ENCODE measurements at regions not wholly inside any gene's neighbourhood (a gene's known extent, or its start where the extent isn't known, plus 50 kb on each side); places are given as distances from the start of the nearest gene placed in this dataset.

- no peak; the same call in 2 of the 3 replicates for ATAC-seq
- TF ChIP-seq ZFP30 (CRISPR knock-in tag; IDR thresholded peaks at IDR 0.05): no peak
- no peak for TF ChIP-seq SNAI2 (CRISPR knock-in tag; IDR thresholded peaks at IDR 0.05)
- TF ChIP-seq PPARA (CRISPR knock-in tag; IDR thresholded peaks at IDR 0.05; ENCODE audit: borderline replicate concordance): no peak
- TF ChIP-seq, protein P1, sequence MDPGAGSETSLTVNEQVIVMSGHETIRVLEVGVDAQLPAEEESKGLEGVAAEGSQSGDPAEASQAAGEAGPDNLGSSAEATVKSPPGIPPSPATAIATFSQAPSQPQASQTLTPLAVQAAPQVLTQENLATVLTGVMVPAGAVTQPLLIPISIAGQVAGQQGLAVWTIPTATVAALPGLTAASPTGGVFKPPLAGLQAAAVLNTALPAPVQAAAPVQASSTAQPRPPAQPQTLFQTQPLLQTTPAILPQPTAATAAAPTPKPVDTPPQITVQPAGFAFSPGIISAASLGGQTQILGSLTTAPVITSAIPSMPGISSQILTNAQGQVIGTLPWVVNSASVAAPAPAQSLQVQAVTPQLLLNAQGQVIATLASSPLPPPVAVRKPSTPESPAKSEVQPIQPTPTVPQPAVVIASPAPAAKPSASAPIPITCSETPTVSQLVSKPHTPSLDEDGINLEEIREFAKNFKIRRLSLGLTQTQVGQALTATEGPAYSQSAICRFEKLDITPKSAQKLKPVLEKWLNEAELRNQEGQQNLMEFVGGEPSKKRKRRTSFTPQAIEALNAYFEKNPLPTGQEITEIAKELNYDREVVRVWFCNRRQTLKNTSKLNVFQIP (CRISPR knock-in tag; IDR thresholded peaks at IDR 0.05; ENCODE audit: borderline replicate concordance, low read depth): no peak
- no peak for TF ChIP-seq ZNF8 (CRISPR knock-in tag; IDR thresholded peaks at IDR 0.05)
- TF ChIP-seq ZFP3 (CRISPR knock-in tag; IDR thresholded peaks at IDR 0.05): no peak
- no peak for TF ChIP-seq PATZ1 (CRISPR knock-in tag; IDR thresholded peaks at IDR 0.05; ENCODE audit: borderline replicate concordance)
- no peak for TF ChIP-seq RARB (CRISPR knock-in tag; IDR thresholded peaks at IDR 0.05)
- no peak for TF ChIP-seq OSR1 (CRISPR knock-in tag; IDR thresholded peaks at IDR 0.05)
- TF ChIP-seq, protein P2, sequence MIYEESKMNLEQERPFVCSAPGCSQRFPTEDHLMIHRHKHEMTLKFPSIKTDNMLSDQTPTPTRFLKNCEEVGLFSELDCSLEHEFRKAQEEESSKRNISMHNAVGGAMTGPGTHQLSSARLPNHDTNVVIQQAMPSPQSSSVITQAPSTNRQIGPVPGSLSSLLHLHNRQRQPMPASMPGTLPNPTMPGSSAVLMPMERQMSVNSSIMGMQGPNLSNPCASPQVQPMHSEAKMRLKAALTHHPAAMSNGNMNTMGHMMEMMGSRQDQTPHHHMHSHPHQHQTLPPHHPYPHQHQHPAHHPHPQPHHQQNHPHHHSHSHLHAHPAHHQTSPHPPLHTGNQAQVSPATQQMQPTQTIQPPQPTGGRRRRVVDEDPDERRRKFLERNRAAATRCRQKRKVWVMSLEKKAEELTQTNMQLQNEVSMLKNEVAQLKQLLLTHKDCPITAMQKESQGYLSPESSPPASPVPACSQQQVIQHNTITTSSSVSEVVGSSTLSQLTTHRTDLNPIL (CRISPR knock-in tag; IDR thresholded peaks at IDR 0.05; ENCODE audit: low read depth): no peak
- no peak for TF ChIP-seq GLIS3 (CRISPR knock-in tag; IDR thresholded peaks at IDR 0.05)
These were observed 533.4 kb downstream of the CSNK1G3 start for GRCh38 chr5:124045412-124045811.

- no peak for ATAC-seq
- TF ChIP-seq TSHZ2 (CRISPR knock-in tag; IDR thresholded peaks at IDR 0.05) (no peak), ZNF8 (CRISPR knock-in tag; IDR thresholded peaks at IDR 0.05) (no peak), ZNF565 (CRISPR knock-in tag; conservative IDR thresholded peaks at IDR 0.05; ENCODE audit: low read depth) (no peak), ISL1 (CRISPR knock-in tag; IDR thresholded peaks at IDR 0.05) (no peak), TOX (CRISPR knock-in tag; IDR thresholded peaks at IDR 0.05; ENCODE audit: borderline replicate concordance) (no peak), BACH2 (CRISPR knock-in tag; IDR thresholded peaks at IDR 0.05; ENCODE audit: borderline replicate concordance) (no peak), ZFP30 (CRISPR knock-in tag; IDR thresholded peaks at IDR 0.05) (no peak), PATZ1 (CRISPR knock-in tag; IDR thresholded peaks at IDR 0.05; ENCODE audit: borderline replicate concordance) (no peak), ZC3H10 (CRISPR knock-in tag; IDR thresholded peaks at IDR 0.05) (no peak), ZFP3 (CRISPR knock-in tag; IDR thresholded peaks at IDR 0.05) (no peak), ARNTL (CRISPR knock-in tag; IDR thresholded peaks at IDR 0.05; ENCODE audit: borderline replicate concordance, low read depth) (no peak), TCF4 (CRISPR knock-in tag; IDR thresholded peaks at IDR 0.05; ENCODE audit: borderline replicate concordance) (no peak), GLIS3 (CRISPR knock-in tag; IDR thresholded peaks at IDR 0.05) (no peak), SNAI2 (CRISPR knock-in tag; IDR thresholded peaks at IDR 0.05) (no peak)
- TF ChIP-seq, protein P1 (CRISPR knock-in tag; IDR thresholded peaks at IDR 0.05; ENCODE audit: borderline replicate concordance, low read depth): no peak
These were observed 532.6 kb downstream of the CSNK1G3 start for GRCh38 chr5:124044613-124045012.
